B cell (primary cell): ENCODE measurements at regions not wholly inside any gene's neighbourhood (a gene's known extent, or its start where the extent isn't known, plus 50 kb on each side); places are given as distances from the start of the nearest gene placed in this dataset.

Experiments
- ATAC-seq: fragments of 200-7000 bp; cut with Tn5 transposase; one replicate; pipeline ENCODE4 v1.10.0; 2021; ENCODE audit warnings: low read depth, mild to moderate bottlenecking, moderate number of reproducible peaks, moderate library complexity
- CTCF ChIA-PET: fragments of 350-600 bp; sonication (Branson Sonifier 250); formaldehyde crosslinking; loops from one replicate; lab custom pipeline; 2021; ENCODE audit warnings: antibody characterized with exemption, inconsistent platforms; lab: Charles Lee
- POLR2A ChIA-PET: fragments of 350-600 bp; sonication (Branson Sonifier 250); formaldehyde crosslinking; loops from one replicate; lab custom pipeline; 2021; ENCODE audit warnings: antibody characterized with exemption; lab: Charles Lee
- DNase-seq: peaks from one replicate; pipeline ENCODE4 v3.0.0; 2013
- H2AFZ ChIP-seq: 2 replicates; pipeline ENCODE4 v1.6.1; 2012; ENCODE audit warnings: mild to moderate bottlenecking, low read depth, low read length; ENCODE audit not compliant: insufficient read depth, poor library complexity, severe bottlenecking
- H3K27ac ChIP-seq, 2 donors: 1 replicate in 1 of 2; 2 replicates in 1 of 2; pipeline ENCODE4 v1.5.1; 2012 to 2013; ENCODE audit warnings: low read length in 2 of 2, mild to moderate bottlenecking in 2 of 2, moderate library complexity in 1 of 2
- H3K27me3 ChIP-seq, 4 experiments: fragments of 200-600 bp in 1 of 4; sonication (generic) in 1 of 4; replicated peaks in 1 of 4; 1 replicate in 2 of 4; 2 replicates in 2 of 4; pipeline versions ENCODE4 v1.6.1 to v1.7.0; 2013 to 2016; ENCODE audit warnings: low read length in 3 of 4, mild to moderate bottlenecking in 2 of 4, mixed read lengths in 1 of 4, moderate library complexity in 1 of 4; ENCODE audit not compliant: insufficient read depth in 4 of 4, control insufficient read depth in 3 of 4; ENCODE audit errors: control extremely low read depth in 1 of 4
- H3K36me3 ChIP-seq, 2 experiments: replicated peaks in 1 of 2; 1 replicate in 1 of 2; 2 replicates in 1 of 2; pipeline versions ENCODE4 v1.6.1 to v1.7.1; 2013; ENCODE audit warnings: low read length in 1 of 2; ENCODE audit not compliant: insufficient read depth in 2 of 2, control insufficient read depth in 1 of 2; ENCODE audit errors: control extremely low read depth in 1 of 2, extremely low read depth in 1 of 2
- H3K4me1 ChIP-seq, 2 donors: fragments of 200-600 bp in 1 of 2; sonication (generic) in 1 of 2; 1 replicate in 1 of 2; 2 replicates in 1 of 2; pipeline versions ENCODE4 v1.5.1 to v1.6.1; 2013 to 2017; ENCODE audit warnings: low read length in 2 of 2; ENCODE audit not compliant: control insufficient read depth in 2 of 2, insufficient read depth in 2 of 2
- H3K4me2 ChIP-seq: replicated peaks from 2 replicates; pipeline ENCODE3; 2012; ENCODE audit warnings: mild to moderate bottlenecking, low read depth, low read length; ENCODE audit not compliant: poor library complexity, severe bottlenecking
- H3K4me3 ChIP-seq, 5 experiments: fragments of 200-600 bp in 1 of 5; sonication (generic) in 1 of 5; 1 replicate in 3 of 5; 2 replicates in 2 of 5; pipeline versions ENCODE4 v1.5.1 to v1.7.0; 2011 to 2016; ENCODE audit warnings: low read length in 4 of 5, mild to moderate bottlenecking in 4 of 5, low read depth in 2 of 5, control low read depth in 1 of 5, moderate library complexity in 1 of 5; ENCODE audit not compliant: insufficient read depth in 1 of 5; ENCODE audit errors: control extremely low read depth in 1 of 5, extremely low read depth in 1 of 5
- H3K79me2 ChIP-seq: fragments of 200-600 bp; sonication (generic); one replicate; pipeline ENCODE4 v1.6.0; 2016; ENCODE audit warnings: low read length; ENCODE audit not compliant: control insufficient read depth, insufficient read depth
- H3K9ac ChIP-seq: fragments of 200-600 bp; sonication (generic); 2 replicates; pipeline ENCODE4 v1.6.1; 2017; ENCODE audit warnings: mild to moderate bottlenecking, low read length, moderate library complexity
- H3K9me3 ChIP-seq, 3 donors: one replicate each; pipeline versions ENCODE4 v1.6.1 to v1.7.1; 2013; ENCODE audit warnings: low read length in 2 of 3; ENCODE audit not compliant: control insufficient read depth in 2 of 3, insufficient read depth in 1 of 3; ENCODE audit errors: control extremely low read depth in 1 of 3
- H4K20me1 ChIP-seq: 2 replicates; pipeline ENCODE4 v1.6.0; 2012; ENCODE audit warnings: mild to moderate bottlenecking, low read length; ENCODE audit not compliant: insufficient read depth, control insufficient read depth, poor library complexity, severe bottlenecking
- H3K27ac Mint-ChIP-seq: one replicate; pipeline ENCODE4 v1.8.0; 2021; ENCODE audit warnings: mixed read lengths
- H3K27me3 Mint-ChIP-seq: one replicate; pipeline ENCODE4 v1.8.0; 2021; ENCODE audit warnings: mixed read lengths
- H3K4me1 Mint-ChIP-seq: one replicate; pipeline ENCODE4 v1.8.0; 2021; ENCODE audit warnings: mixed read lengths
- H3K4me3 Mint-ChIP-seq: one replicate; pipeline ENCODE4 v1.8.0; 2021; ENCODE audit warnings: mixed read lengths
- H3K9me3 Mint-ChIP-seq: one replicate; pipeline ENCODE4 v1.8.0; 2022; ENCODE audit warnings: mixed read lengths; ENCODE audit not compliant: insufficient read depth
- CTCF ChIP-seq: fragments of 200-600 bp; IDR thresholded peaks from one replicate; pipeline ENCODE4 v1.8.0; 2022; ENCODE audit warnings: antibody characterized with exemption, mild to moderate bottlenecking
- EZH2 ChIP-seq: IDR thresholded peaks from 2 replicates; pipeline ENCODE4 v1.6.1; 2012; ENCODE audit warnings: borderline replicate concordance, low read depth, mild to moderate bottlenecking, moderate library complexity, low read length; ENCODE audit not compliant: insufficient read depth, poor library complexity, severe bottlenecking
- WGBS: methylation state at CpG from one replicate; pipeline ENCODE4 v1.1.5; 2013; ENCODE audit warnings: missing lambda C conversion rate; ENCODE audit not compliant: insufficient coverage; 5-methylcytosine and 5-hydroxymethylcytosine counted together
- intact Hi-C: fragments of 100-400 bp; cut with micrococcal nuclease; formaldehyde crosslinking; loops from one replicate; pipeline ENCODE4 v1.10.0; 2022

GRCh38 chr16:86651823-86652222 lies 73.5 kb downstream of the FOXL1 start:
- Mint-ChIP-seq H3K4me3 (no peak overlapping the region), H3K9me3 (peaks cover 2% of the 10 kb centered on the region), H3K4me1 (no peaks in the 10 kb centered on the region), H3K27ac (no peak overlapping the region), H3K27me3 (no peaks in the 10 kb centered on the region)
- TF ChIP-seq EZH2 (no peak), CTCF (no peak)
- Histone ChIP-seq H3K9me3 (peaks cover 0 to 21% (median 2%) of the 10 kb centered on the region in 3 donors), H3K9ac (no peak overlapping the region), H3K79me2 (no peaks in the 10 kb centered on the region), H3K36me3 (no peaks in the 10 kb centered on the region), H3K27me3 (no peaks in the 10 kb centered on the region), H3K4me3 (no peak overlapping the region), H3K4me2 (no peak overlapping the region), H2AFZ (no peak overlapping the region), H4K20me1 (no peaks in the 10 kb centered on the region), H3K27ac (no peak overlapping the region), H3K4me1 (no peaks in the 10 kb centered on the region)
- intact Hi-C loops, result no loop called here
- ATAC-seq (no peak), DNase-seq (no peak)
- POLR2A ChIA-PET, result no interaction called here
- CTCF ChIA-PET, result no interaction called here
- WGBS, result 100% methylated on average over 1 of the region's 6 CpGs

- ChIA-PET POLR2A (no interaction called here), CTCF (no interaction called here)
- Histone ChIP-seq H3K27ac (no peak overlapping the region), H3K27me3 (no peaks in the 10 kb centered on the region), H3K4me3 (no peak overlapping the region), H3K9ac (no peak overlapping the region), H2AFZ (no peak overlapping the region), H3K36me3 (no peaks in the 10 kb centered on the region), H3K79me2 (no peaks in the 10 kb centered on the region), H3K4me1 (no peaks in the 10 kb centered on the region), H4K20me1 (no peaks in the 10 kb centered on the region), H3K4me2 (no peak overlapping the region), H3K9me3 (peaks cover 0 to 15% (median 2%) of the 10 kb centered on the region in 3 donors)
- DNase-seq, result no peak
- Mint-ChIP-seq H3K9me3 (peaks cover 2% of the 10 kb centered on the region), H3K27ac (no peak overlapping the region), H3K4me3 (no peak overlapping the region), H3K27me3 (no peaks in the 10 kb centered on the region), H3K4me1 (no peaks in the 10 kb centered on the region)
- TF ChIP-seq EZH2, result no peak
- TF ChIP-seq CTCF, result no peak
- 95% methylated on average over 8 of the region's 13 CpGs for WGBS
- intact Hi-C loops, result no loop called here
- ATAC-seq, result no peak
These were observed 75.1 kb downstream of the FOXL1 start for GRCh38 chr16:86653285-86654006.
